ENCODE measurements at regions not wholly inside any gene's neighbourhood (a gene's known extent, or its start where the extent isn't known, plus 50 kb on each side); places are given as distances from the start of the nearest gene placed in this dataset.

- DNase-seq (ENCODE audit: low read depth in 1 of 2, low spot score in 1 of 2) = no peak
Measured at GRCh38 chr21:31566611-31567010, 92.9 kb upstream of the SOD1 start.

DNA sequence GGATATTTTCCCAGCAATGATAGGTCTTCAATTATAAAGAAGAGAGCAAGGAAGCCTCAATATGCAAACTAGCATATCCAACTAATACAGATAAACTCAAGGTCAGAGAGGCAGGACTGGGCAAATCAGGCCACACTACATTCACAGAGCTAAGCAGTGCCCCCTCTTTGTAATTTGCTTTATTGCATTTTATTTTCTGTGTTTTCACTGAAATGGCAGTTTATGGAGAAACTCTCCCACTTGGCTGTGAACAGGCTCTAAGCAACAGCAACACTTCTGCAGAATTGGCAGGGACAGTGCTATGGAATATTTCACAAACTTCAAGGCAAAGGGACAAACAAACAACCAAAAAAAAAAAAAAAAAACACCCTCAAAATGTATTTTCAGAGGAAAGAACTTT is 93.4 kb upstream of the SOD1 start:
- no peak for DNase-seq (ENCODE audit: low read depth in 1 of 2, low spot score in 1 of 2)

- DNase-seq (ENCODE audit: low read depth in 1 of 2, low spot score in 1 of 2) = no peak
Measured at GRCh38 chr21:31564439-31564838, 95.1 kb upstream of the SOD1 start.

DNA sequence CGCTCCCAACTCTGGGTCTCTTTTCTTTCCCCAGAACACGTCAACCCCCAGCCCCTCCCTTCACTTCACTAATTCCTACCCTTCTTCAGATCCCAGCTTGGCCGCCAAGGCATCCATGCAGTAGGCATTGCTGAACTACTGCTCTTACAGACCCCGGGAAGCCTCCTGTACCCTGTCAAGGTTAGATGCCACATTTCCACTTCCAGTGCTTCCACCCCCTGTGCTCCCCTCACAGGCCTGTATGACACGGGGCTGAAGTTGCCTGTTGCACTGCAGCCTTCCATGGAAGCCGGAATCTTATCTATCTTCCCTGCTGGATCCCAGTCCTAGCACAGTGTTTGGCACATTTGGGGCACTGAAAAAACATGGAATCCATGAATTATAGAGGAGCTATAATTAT is 99.0 kb upstream of the SOD1 start:
- no peak for DNase-seq (ENCODE audit: low read depth in 1 of 2, low spot score in 1 of 2)

- peak; percentile 75 to 79 for DNase-seq (ENCODE audit: low read depth in 1 of 2, low spot score in 1 of 2)
Measured at GRCh38 chr21:31559368-31560119, 99.9 kb upstream of the SOD1 start.

GRCh38 chr21:31558962-31559367 is 100.5 kb upstream of the SOD1 start:
- peak; percentile 69 to 83 for DNase-seq (ENCODE audit: low read depth in 1 of 2, low spot score in 1 of 2)

GRCh38 chr21:31558189-31558961 is 101.1 kb upstream of the SOD1 start:
- no peak for DNase-seq (ENCODE audit: low read depth in 1 of 2, low spot score in 1 of 2)

DNA sequence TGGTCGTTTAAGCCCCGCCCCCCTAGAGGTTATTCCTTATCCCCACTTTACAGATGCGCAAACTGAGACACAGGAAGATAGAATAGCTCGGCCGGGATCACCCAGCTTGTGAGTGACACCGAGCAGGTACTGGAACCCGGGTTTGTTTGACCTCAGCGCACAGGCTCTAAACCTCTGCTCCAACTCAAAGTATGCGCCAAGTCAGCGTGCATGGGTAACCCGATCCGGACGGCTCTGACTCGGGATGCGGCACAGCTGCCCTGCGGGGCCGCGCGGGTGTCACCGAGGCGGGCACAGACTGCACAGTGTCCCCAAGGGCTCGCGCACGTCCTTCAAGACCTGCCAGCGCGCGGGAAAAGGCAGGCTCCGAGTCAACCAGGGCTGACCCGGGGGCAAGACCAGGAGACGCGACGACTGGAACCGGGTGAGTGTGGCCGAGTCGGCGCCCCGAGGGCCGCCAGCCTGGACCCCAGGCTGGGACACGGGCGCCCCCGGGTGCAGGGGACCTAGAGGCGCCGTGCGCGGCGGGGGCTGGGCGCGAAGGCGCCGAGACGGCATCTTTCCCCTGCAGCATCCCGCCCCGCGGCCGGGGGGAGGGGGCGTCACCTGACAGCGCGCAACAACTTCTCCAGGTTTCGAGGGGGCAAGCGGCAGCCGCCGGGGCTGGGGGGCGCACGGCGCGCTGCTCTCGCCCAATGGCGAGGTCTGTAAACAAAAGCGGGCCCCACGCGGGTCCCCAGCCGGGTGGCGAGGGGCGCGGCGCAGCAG is 101.9 kb upstream of the SOD1 start:
- no peak for DNase-seq (ENCODE audit: low read depth in 1 of 2, low spot score in 1 of 2)

DNA sequence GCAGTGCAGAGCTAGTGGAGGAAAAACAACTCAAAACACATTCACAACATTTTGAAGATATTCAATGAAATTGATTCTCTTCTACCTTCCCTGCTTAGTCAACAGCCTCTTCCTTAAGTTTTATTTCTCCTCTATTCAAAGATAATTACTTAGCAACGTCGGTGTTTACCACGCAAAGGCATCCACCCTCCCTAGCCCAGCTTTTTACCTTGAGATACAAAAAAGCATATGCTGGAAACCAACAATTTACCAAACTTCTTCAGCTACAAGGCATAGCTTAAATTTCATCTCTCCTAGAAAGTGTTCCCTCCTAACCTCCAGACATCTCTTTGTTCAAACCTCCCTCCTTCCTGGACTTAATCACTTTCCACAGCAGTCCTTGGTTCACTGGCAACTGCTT is 102.8 kb upstream of the SOD1 start:
- no peak for DNase-seq (ENCODE audit: low read depth in 1 of 2, low spot score in 1 of 2)

GRCh38 chr21:31555741-31556191 is 103.7 kb upstream of the SOD1 start:
- DNase-seq (ENCODE audit: low read depth in 1 of 2, low spot score in 1 of 2) = no peak

GRCh38 chr21:31554511-31555022 is 104.9 kb upstream of the SOD1 start:
- DNase-seq (ENCODE audit: low read depth in 1 of 2, low spot score in 1 of 2) = no peak

GRCh38 chr21:31553926-31554325 is 105.6 kb upstream of the SOD1 start:
- DNase-seq (ENCODE audit: low read depth in 1 of 2, low spot score in 1 of 2) = no peak

DNA sequence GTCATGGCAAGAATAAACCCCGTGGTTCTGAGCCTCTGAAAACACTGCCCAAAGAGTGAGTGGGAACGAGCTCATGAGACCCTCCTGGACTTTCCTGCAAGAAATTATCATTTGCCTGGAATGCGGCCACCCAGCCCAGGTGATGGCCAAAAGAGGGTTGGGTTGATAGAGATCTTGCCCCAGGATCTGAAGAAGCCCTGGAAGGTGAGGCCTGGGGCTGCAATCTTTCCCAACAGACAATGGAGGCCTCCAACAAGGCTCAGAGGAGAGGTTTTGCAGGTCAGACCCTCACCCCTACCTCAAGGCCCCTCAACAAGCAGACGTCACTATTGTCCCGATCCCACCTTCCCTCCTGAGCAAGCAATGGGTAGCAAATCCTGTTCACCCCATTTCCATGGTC is 106.0 kb upstream of the SOD1 start:
- no peak for DNase-seq (ENCODE audit: low read depth in 1 of 2, low spot score in 1 of 2)

DNA sequence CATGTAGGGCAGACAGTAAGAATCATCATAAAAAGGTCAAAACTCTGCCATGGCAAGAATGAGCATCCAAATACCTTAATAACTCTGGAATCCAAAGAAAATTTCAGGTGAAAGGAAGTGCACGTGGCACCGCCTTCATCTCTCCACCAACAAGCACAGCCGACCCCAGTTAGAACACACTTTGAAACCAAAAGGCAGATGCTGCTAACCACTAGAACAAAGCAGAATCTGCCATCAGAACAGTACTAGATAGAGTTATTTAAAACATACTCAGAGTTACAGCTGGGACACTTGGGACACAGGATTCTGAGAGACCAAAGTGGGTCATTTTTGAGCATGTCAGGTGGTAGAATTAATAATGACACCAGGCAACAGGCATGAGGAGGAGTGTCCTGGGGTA is 106.7 kb upstream of the SOD1 start:
- no peak for DNase-seq (ENCODE audit: low read depth in 1 of 2, low spot score in 1 of 2)

DNA sequence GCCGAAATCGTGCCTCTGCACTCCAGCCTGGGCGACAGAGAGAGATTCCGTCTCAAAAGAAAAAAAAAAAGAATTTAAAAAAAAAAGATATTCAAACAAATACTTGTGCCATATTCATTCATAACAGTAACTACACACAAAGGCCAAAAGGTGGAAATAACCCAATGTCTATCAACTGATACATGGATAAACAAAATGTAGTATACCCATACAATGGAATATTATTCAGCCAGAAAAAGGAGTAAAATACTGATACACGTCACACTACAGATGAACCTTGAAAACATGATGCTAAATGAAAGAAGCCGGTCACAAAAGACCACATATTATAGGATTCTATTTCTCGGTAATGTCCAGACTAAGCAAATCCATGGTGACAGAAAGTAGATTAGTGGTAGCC is 109.4 kb upstream of the SOD1 start:
- DNase-seq (ENCODE audit: low read depth in 1 of 2, low spot score in 1 of 2) = no peak

GRCh38 chr21:31548688-31549087 is 110.8 kb upstream of the SOD1 start:
- no peak for DNase-seq (ENCODE audit: low read depth in 1 of 2, low spot score in 1 of 2)

- no peak for DNase-seq (ENCODE audit: low read depth in 1 of 2, low spot score in 1 of 2)
Measured at GRCh38 chr21:31546443-31547170, 112.9 kb upstream of the SOD1 start.

DNA sequence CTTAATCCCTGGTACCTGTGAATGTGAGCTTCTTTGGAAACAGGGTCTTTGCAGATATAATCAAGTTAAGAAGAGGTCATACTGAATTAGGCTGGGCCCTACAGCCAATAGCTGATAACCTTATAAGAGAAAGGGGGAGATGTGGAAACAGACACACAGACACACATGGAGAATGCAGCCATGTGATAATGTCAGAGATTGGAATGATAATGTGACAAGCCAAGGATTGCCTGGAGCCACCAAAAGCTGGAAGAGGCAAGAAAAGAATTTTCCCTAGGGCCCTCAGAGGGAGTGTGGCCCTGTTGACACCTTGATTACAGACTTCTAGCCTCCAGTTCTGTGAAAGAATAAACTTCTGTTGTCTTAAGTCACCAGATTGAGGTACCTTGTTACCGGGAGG is 114.5 kb upstream of the SOD1 start:
- no peak for DNase-seq (ENCODE audit: low read depth in 1 of 2, low spot score in 1 of 2)

- no peak for DNase-seq (ENCODE audit: low read depth in 1 of 2, low spot score in 1 of 2)
Measured at GRCh38 chr21:31543191-31543590, 116.3 kb upstream of the SOD1 start.

DNA sequence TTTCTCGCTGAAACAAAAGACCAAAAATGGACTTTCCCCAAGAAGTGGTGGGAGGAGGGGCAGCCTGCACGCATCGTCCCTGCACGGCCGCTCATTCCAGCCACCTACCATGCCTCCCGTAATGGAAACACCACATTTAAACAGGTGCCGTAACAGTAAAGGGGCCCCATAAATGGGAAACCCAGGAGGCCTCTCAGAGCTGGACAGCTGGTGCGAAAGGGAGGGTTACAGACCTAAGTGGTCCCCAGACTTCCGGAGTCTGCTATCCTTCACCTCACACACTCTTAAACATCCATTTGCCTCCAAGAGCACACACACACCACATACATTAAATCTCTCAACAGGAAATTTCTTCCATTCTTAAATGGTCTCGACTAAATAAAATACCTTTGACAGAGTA is 120.7 kb upstream of the SOD1 start:
- DNase-seq (ENCODE audit: low read depth in 1 of 2, low spot score in 1 of 2) = no peak

Data from activated T-helper 1 cell treated with anti-CD3 and anti-CD28 coated beads, Interleukin-2, amount 50 U/mL, for 16 hours (primary cell).